NCI-H345 treated with DMSO at 0.1 percent for 48 hours (cell line): ENCODE measurements at regions not wholly inside any gene's neighbourhood (a gene's known extent, or its start where the extent isn't known, plus 50 kb on each side); places are given as distances from the start of the nearest gene placed in this dataset.
"Not testable (repeated sequence)": the region's sequence is repeated elsewhere in the genome, so short reads cannot be mapped to it uniquely, and the experiment has no call there.

Experiments used
- DNase-seq: peaks from one replicate; lab custom pipeline; 2025; ENCODE audit not compliant: unreplicated experiment; lab: John Stamatoyannopoulos, UW

- no peak for DNase-seq
Measured at GRCh38 chr2:48218169-48218568, 96.3 kb upstream of the FOXN2 start.

DNA sequence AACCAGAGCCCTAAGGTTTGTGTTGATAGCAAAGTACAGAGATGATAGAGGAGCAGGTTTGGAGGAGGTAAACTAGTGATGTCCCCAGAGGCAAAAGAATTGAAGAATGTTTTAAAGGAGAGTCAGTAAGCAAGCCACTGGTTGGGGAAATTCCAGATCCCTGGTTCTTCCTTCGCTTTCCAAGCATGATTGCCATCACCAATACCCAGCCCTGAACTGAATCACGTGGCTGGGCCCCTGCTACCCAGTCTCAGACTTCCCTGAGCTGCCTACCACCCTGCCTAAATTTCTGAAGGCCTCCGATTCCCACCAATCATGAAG lies 95.3 kb upstream of the FOXN2 start:
- DNase-seq = no peak

DNA sequence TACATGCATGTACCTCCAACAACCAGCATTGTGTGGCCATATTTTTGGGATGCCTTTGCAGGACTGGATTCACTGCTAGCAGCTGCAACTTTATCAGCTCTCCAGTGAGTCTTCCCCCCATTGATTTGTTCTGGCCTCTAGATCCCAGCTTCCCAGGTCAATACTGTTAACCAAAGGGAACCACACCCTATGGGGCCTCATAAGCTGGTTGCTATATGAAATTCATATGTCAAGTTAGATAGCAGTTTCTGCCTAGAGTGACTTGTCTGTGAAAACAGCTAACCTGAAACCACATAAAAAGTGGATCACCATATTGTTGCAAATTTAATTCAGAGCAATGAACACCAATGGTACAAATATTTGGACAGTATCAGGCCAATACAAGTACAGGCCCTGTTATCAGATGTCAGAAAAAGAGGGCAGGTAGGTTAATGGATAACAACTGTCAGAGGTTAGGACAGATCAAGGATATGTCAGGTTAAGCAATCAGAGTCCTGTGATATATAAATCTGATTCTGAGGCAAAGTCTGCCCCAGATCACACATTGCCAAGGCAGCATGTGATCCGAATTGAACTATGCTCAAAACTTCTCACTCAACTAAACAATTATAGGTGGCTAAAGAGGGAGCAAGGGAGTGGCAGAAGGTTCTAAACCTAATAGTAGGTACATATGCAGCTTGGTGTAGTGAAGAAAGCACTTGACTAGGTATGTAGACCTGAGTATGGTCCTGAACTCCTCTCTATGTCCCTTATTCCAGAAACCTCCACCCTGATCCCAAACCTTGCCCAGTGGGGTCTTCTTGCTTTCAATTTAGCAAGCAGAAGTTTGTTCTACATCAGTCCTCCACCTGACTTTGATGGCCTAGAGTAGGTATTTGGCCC lies 94.7 kb upstream of the FOXN2 start:
- DNase-seq = no peak

GRCh38 chr2:48220501-48220900 lies 94.0 kb upstream of the FOXN2 start:
- no peak for DNase-seq

GRCh38 chr2:48221846-48222516 lies 92.5 kb upstream of the FOXN2 start:
- DNase-seq = no peak

DNA sequence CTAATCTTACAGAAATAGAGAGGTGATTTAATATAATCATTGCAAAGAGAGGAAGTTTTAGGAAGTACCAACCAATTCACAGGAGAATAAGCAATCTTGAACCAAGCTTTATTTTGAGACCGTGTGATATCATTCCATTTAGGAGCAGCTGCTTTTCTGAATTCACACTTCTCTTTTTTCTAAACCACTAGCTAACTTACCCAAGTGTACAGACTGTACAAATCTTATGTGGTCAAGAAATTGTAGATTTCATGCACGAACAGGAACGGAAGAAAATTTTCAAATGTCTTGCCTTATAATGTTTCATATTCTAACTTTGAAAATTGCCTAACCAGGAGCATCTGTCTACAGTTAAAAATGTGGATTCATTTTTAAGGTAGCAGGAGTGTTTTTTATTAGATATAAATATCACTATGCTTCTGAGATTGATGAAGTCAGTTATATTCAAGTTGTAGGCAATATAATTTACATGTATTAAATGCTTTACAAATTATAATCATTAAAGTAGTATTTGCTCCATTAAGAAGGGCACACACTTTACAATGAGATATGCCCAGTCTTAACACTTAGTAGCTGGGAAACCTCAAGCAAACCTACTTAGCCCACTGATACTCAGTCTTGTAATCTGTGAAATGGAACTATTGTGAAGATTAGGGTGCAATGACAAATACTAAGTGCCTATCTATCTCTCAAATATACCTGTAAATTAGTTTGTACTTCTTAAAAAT lies 86.7 kb upstream of the FOXN2 start:
- no peak for DNase-seq

DNA sequence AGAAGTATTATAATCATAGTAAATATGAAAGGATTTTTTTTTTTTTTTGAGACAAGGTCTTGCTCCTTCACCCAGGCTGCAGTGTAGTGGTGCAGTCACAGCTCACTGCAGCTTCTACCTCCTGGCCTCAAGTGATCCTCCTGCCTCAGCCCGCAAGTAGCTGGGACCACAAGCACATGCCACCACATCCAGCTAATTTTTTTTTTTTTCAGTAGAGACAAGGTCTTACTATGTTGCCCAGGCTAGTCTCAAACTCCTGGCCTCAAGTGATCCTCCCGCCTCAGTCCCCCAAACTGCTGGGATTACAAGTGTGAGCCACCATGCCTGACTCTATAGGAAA lies 86.2 kb upstream of the FOXN2 start:
- DNase-seq = no peak

- no peak for DNase-seq
Measured at GRCh38 chr2:48229063-48229462, 85.4 kb upstream of the FOXN2 start.

DNA sequence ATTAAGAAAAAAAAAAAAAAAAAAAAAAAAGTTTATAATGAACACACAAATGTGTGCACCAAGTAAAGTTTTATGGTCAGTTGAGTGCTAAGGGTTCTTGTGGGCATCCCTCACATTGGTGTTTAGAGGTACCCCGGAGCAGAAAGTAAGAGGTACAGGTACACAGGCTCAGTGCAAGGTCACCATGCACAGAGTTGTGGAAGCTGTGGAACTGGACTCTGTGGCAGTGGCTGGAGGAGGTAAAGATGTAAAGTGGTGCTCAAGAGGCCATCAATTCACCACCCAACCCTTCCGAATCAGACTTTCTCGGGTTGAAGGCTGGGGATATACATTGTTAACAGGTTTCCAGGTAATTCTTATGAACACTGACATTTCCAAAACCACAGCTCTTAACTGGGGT lies 83.6 kb upstream of the FOXN2 start:
- DNase-seq = no peak

DNA sequence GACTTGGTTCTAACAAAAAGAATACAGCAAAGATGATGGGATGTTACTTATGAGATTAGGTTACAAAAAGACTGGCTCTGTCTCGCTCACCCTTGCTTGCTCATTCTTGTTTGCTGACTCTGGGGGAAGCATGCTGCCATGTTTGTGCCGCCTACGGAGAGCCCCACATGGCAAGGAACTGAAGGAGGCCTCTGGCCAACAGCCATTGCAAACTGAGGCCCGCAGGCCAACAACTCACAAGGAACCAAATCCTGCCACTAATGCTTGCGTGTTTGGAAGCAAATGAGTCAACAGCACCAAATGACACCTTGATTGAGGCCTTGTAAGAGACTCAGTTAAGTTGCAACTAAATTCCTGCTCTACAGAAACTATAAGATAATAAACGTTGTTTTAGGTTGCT lies 82.1 kb upstream of the FOXN2 start:
- DNase-seq = no peak

DNA sequence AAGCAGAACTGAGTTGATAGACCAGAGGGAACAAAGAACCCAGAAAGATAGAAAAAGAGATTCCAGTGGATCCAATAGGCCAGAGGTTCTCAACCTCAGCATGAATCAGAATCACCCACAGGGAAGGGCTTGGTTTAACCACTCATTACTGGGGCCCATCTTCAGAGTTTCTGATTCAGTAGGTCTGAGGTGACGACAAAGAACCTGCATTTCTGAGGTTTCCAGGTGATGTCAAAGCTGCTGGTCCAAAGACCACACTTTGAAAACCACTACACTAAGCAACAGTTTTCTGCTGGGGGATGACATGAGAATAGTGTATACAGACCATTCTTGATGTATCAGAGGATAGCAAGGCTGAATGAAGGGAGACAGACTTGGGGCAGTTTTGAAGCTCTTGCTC lies 81.5 kb upstream of the FOXN2 start:
- DNase-seq = no peak

- not testable (repeated sequence) for DNase-seq
Measured at GRCh38 chr2:48233824-48234223, 80.7 kb upstream of the FOXN2 start.

GRCh38 chr2:48235076-48235475 lies 79.4 kb upstream of the FOXN2 start:
- DNase-seq = no peak

DNA sequence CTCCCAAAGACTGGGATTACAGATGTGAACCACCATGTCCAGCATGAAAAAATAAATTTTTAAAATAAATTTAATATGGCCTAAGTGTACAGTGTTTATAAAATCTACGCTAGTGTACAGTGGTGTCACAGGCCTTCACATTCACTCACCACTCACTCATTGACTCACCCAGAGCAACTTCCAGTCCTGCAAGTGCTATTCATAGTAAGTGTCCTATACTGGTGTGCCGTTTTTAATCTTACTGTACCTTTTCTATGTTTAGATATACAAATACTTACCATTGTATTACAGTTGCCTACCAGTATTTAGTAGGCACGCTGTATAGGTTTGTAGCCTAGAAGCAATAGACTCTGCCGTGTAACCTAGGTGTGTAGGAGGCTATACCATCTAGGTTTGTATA lies 76.1 kb upstream of the FOXN2 start:
- no peak for DNase-seq

GRCh38 chr2:48240912-48241311 lies 73.6 kb upstream of the FOXN2 start:
- DNase-seq = no peak

DNA sequence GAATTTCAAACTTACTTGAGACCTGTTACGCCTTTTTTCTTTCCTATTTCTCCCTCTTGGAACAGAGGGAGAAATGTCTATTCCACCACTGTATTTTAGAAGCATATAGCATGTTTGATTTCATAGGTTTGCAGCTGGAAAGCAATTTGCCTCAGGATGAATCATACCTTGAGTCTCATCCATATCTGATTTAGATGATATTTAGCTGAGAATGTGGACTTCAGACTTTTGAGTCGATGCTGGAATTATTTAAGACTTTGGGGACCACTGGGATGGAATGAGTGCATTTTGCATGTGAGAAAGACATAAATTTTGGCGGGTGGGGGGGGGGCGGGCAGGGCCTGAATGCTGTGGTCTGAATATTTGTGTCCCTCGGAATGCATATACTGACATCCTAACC lies 67.3 kb upstream of the FOXN2 start:
- DNase-seq = no peak

GRCh38 chr2:48248251-48248933 lies 66.1 kb upstream of the FOXN2 start:
- DNase-seq = no peak

DNA sequence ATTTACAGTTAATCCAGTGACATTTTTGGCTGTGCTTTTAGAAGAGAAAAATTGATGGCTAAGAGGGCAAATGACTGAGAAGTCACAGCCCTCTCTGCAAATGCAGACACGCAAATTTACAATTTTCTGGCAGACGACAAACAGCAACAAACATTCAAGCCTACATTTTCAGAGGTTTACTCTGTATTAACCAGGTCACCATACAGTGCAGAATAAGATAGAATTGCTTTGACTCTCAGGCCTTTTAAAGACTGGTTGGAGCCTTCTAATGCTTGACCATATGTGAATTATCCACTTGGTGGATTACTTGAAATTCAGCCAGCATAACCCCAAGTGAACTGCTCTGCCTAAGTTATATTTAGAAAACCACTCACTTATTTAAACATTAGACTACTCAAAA lies 65.5 kb upstream of the FOXN2 start:
- no peak for DNase-seq

GRCh38 chr2:48249631-48250473 lies 64.6 kb upstream of the FOXN2 start:
- no peak for DNase-seq

GRCh38 chr2:48250474-48250844 lies 64.0 kb upstream of the FOXN2 start:
- no peak for DNase-seq

- DNase-seq = no peak
Measured at GRCh38 chr2:48250943-48251342, 63.5 kb upstream of the FOXN2 start.
